SU-DHL-6 (cell line): ENCODE measurements at regions not wholly inside any gene's neighbourhood (a gene's known extent, or its start where the extent isn't known, plus 50 kb on each side); places are given as distances from the start of the nearest gene placed in this dataset.

ENCODE experiments used
- EZH2phosphoT487 ChIP-seq: fragments of 200-600 bp; sonication (generic), shearing (Covaris generic); conservative IDR thresholded peaks from 2 replicates; pipeline ENCODE4 v1.6.1; 2018; ENCODE audit warnings: mild to moderate bottlenecking, antibody characterized with exemption, low read length, moderate library complexity, mixed read lengths
- TF ChIP-seq, protein P1 (sequence below): fragments of 200-600 bp; sonication (generic); IDR thresholded peaks from one replicate; pipeline ENCODE4 v1.5.1; 2017; ENCODE audit warnings: antibody characterized with exemption, mild to moderate bottlenecking, low read length, moderate library complexity; ENCODE audit not compliant: insufficient read depth, poor library complexity, severe bottlenecking

DNA sequence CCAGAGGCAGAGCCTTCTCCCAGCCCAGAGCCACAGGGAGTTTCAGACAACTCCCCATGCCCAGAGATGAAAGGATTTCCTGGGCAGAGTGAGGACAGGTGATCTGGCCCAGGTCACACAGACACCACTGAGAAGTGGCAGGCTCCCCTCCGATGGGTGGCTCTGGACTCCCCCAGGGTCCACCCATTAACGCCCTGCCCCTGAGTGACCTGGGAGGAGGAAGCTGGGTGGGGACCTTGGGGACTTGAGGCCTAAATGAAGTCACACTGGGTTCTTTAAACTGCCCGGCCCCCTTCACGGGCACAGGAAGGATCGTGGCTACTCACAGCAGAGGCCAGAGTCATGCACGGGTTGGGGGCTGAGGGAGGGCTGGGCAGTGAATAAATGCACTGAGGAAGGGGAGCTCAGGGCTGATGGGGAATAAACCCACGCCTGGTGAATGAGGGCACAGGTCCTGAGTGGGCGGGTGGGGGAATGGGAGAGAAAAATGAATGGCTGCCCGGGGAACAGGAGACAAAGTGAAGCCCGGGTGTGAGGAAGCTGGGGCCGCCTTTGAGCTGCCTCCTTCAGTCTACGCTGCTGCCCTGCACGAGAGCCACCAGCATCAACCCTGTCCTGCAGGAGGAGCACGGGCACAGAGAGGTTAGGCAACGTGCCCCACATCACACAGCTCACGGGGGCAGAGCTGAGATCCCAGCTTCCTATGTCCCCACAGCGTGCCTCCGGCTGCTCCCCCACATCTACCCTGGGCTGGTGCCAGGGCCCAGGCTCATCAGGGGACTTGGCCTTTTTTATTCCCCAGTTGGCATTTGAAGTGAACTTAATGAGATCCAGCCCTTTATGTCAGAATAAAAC is 404.3 kb downstream of the MATN1 start:
- TF ChIP-seq, protein P1, sequence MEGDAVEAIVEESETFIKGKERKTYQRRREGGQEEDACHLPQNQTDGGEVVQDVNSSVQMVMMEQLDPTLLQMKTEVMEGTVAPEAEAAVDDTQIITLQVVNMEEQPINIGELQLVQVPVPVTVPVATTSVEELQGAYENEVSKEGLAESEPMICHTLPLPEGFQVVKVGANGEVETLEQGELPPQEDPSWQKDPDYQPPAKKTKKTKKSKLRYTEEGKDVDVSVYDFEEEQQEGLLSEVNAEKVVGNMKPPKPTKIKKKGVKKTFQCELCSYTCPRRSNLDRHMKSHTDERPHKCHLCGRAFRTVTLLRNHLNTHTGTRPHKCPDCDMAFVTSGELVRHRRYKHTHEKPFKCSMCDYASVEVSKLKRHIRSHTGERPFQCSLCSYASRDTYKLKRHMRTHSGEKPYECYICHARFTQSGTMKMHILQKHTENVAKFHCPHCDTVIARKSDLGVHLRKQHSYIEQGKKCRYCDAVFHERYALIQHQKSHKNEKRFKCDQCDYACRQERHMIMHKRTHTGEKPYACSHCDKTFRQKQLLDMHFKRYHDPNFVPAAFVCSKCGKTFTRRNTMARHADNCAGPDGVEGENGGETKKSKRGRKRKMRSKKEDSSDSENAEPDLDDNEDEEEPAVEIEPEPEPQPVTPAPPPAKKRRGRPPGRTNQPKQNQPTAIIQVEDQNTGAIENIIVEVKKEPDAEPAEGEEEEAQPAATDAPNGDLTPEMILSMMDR: no peak
- TF ChIP-seq EZH2phosphoT487: no peak
